ENCODE measurements at regions not wholly inside any gene's neighbourhood (a gene's known extent, or its start where the extent isn't known, plus 50 kb on each side); places are given as distances from the start of the nearest gene placed in this dataset.

DNA sequence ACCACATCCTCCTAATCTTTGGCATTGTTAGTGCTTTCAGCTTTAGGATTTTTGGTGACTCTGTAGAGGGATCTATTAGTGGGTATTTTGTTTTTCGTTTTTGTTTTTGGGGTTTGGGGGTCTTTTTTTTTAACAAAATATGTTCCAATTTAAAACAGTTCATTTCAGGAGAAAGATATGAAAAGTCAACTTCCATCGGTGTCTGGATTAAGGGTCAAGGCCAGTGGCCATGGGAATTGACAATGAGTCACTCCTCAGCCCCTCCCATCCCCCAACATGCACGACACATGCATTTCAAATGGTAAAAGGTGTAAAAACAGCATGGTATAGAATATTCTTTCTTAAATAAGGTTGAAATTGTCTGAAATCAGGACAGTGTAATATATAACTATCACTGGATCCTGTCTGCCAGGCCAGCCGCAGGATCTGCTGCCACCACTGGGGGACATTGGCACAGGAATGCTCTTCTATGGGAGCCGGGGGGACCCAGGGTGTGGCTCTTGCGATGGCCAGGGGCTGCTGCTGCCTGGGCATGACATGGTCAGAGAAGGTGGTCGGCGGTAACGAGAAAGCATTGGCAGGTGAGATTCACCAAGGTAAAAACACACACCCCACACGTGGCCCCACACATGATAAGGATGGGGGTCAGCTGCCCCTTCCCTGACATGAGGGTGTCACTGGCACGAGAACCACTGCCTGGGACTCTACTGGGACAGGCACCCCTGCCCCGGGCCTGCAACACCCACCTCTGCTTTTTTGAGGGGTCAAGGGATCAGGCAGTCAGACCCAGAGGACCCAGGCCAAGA lies 126.2 kb upstream of the KCTD7 start (continued):
- TF ChIP-seq, protein P1, sequence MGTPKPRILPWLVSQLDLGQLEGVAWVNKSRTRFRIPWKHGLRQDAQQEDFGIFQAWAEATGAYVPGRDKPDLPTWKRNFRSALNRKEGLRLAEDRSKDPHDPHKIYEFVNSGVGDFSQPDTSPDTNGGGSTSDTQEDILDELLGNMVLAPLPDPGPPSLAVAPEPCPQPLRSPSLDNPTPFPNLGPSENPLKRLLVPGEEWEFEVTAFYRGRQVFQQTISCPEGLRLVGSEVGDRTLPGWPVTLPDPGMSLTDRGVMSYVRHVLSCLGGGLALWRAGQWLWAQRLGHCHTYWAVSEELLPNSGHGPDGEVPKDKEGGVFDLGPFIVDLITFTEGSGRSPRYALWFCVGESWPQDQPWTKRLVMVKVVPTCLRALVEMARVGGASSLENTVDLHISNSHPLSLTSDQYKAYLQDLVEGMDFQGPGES (IDR thresholded peaks at IDR 0.05) = no peak
- no peak for TF ChIP-seq CBFB (IDR thresholded peaks at IDR 0.05; ENCODE audit: low read depth)

GRCh38 chr7:66503036-66503370 lies 125.7 kb upstream of the KCTD7 start:
- in situ Hi-C loops (cut with MboI) (no loop called here), intact Hi-C loops (cut with micrococcal nuclease; ENCODE audit: unreplicated experiment) (no loop called here)
- ChIA-PET POLR2A (no interaction called here), CTCF (no interaction called here), RAD21 (ENCODE audit: unreplicated experiment) (no interaction called here), SMC1A (ENCODE audit: uncharacterized antibody, unreplicated experiment) (no interaction called here)
- H3K9ac ChIP-seq (ENCODE audit: control insufficient read depth, insufficient read depth, low read length) = no peak overlapping the region
- H3K4me2 ChIP-seq (ENCODE audit: control insufficient read depth, insufficient read depth) = no peak overlapping the region
- DNase-seq (ENCODE audit: low read depth, low spot score) (no peak), ATAC-seq (no peak), FAIRE-seq (no peak)
- H3K27ac ChIP-seq (ENCODE audit: control insufficient read depth, insufficient read depth) = no peak overlapping the region
- TF ChIP-seq CHD2 (IDR thresholded peaks at IDR 0.05; ENCODE audit: borderline replicate concordance, low read depth, low read length) (no peak), ZZZ3 (IDR thresholded peaks at IDR 0.05; ENCODE audit: control insufficient read depth, insufficient read length, low read depth) (no peak), NR2C2 (IDR thresholded peaks at IDR 0.05; ENCODE audit: borderline replicate concordance, control insufficient read depth, insufficient read length, low read depth) (no peak), TARDBP (IDR thresholded peaks at IDR 0.05; ENCODE audit: borderline replicate concordance) (no peak), JUND (IDR thresholded peaks at IDR 0.05; ENCODE audit: low read depth, low read length) (no peak), ZSCAN29 (IDR thresholded peaks at IDR 0.05) (no peak)
- TF ChIP-seq, protein P2, sequence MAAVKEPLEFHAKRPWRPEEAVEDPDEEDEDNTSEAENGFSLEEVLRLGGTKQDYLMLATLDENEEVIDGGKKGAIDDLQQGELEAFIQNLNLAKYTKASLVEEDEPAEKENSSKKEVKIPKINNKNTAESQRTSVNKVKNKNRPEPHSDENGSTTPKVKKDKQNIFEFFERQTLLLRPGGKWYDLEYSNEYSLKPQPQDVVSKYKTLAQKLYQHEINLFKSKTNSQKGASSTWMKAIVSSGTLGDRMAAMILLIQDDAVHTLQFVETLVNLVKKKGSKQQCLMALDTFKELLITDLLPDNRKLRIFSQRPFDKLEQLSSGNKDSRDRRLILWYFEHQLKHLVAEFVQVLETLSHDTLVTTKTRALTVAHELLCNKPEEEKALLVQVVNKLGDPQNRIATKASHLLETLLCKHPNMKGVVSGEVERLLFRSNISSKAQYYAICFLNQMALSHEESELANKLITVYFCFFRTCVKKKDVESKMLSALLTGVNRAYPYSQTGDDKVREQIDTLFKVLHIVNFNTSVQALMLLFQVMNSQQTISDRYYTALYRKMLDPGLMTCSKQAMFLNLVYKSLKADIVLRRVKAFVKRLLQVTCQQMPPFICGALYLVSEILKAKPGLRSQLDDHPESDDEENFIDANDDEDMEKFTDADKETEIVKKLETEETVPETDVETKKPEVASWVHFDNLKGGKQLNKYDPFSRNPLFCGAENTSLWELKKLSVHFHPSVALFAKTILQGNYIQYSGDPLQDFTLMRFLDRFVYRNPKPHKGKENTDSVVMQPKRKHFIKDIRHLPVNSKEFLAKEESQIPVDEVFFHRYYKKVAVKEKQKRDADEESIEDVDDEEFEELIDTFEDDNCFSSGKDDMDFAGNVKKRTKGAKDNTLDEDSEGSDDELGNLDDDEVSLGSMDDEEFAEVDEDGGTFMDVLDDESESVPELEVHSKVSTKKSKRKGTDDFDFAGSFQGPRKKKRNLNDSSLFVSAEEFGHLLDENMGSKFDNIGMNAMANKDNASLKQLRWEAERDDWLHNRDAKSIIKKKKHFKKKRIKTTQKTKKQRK (IDR thresholded peaks at IDR 0.05; ENCODE audit: low read depth, low read length) = no peak
- WGBS (ENCODE audit: insufficient coverage, insufficient replicate concordance, low lambda C conversion rate, missing lambda C conversion rate) = 69% methylated on average over 13 of the region's 13 CpGs
- no peaks in the 10 kb centered on the region for H3K4me1 ChIP-seq (ENCODE audit: control insufficient read depth, insufficient read depth, low read length)
- no peak overlapping the region for H3K4me3 ChIP-seq
- no peaks in the 10 kb centered on the region for H3K36me3 ChIP-seq (ENCODE audit: control insufficient read depth in 2 of 2, insufficient read depth in 2 of 2, low read length in 1 of 2)
- no peaks in the 10 kb centered on the region for H4K20me1 ChIP-seq (ENCODE audit: control insufficient read depth, insufficient read depth)
- BruUV-seq (replicated peaks) = no TSS peak
- no peaks in the 10 kb centered on the region; a peak in 2 of 4 replicates for H3K27me3 ChIP-seq (replicated peaks in 1 of 2; ENCODE audit: control insufficient read depth in 2 of 2, insufficient read depth in 2 of 2, low read length in 1 of 2)
- H3K79me2 ChIP-seq (ENCODE audit: control insufficient read depth, insufficient read depth, low read length) = no peaks in the 10 kb centered on the region
- H3K9me3 ChIP-seq (replicated peaks; ENCODE audit: control insufficient read depth, insufficient read depth, low read length) = no peaks in the 10 kb centered on the region; the same call in 2 of the 3 replicates
- no peak overlapping the region for H2AFZ ChIP-seq (ENCODE audit: control insufficient read depth, low read depth, low read length)

Measured in GM12878 (cell line).